ENCODE measurements at regions not wholly inside any gene's neighbourhood (a gene's known extent, or its start where the extent isn't known, plus 50 kb on each side); places are given as distances from the start of the nearest gene placed in this dataset.
"Not testable (repeated sequence)": the region's sequence is repeated elsewhere in the genome, so short reads cannot be mapped to it uniquely, and the experiment has no call there.

DNA sequence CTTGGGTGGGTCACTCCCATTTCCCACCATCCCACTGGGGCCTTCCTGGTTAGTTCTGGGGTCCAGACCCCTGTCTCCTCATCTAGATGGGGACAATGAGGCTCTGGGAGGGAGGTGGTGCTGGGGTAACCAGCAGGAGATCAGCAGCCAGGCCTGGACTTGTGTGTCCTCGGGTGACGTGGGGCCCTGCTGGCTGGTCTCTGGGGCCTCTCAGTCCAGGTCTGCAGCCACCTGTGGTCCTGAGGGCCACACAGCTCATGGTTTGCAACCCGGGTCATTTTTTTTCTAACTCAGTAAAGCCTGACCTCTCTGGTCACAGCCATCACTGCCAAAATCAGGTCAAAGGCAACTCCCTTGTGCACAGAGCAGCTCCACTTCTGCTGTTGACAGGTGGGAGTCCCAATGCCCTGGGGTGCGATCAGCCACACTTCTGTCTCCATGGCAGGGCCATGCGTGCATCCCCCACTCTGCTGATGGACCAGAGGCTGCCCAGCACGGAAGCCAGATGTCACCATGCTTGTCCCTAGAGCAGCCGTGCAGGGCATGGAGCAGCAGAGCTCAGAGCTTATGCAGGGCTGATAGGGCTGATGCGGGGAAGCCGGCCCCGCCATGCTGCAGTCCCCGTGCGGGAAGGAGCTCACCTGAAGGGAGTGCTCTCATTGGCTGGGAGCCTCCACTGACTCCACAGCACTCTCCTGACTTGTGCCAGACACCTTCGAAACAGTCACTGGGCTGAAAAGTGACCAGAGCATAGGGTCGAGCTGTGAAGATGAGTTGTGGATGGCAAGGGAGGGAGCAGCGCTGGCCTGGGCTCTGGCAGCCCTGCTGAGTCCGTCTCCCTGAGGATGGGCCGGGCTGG, 250.9 kb downstream of the ADGRD1 start:
- H3K4me3 ChIP-seq (ENCODE audit: low read depth, low read length) = no peak overlapping the region
- no peaks in the 10 kb centered on the region for H3K9me3 ChIP-seq (ENCODE audit: control insufficient read depth, insufficient read depth, low read length)
- no peaks in the 10 kb centered on the region for H3K27me3 ChIP-seq (ENCODE audit: control insufficient read depth, insufficient read depth, low read length)
- H3K27ac ChIP-seq (ENCODE audit: low read depth, low read length) = no peak overlapping the region
- no peaks in the 10 kb centered on the region for H3K36me3 ChIP-seq (ENCODE audit: control insufficient read depth, insufficient read depth, low read length)
- DNase-seq (ENCODE audit: low read depth in 4 of 6, low spot score in 6 of 6) = no peak
- WGBS (ENCODE audit: insufficient coverage) = 84% methylated on average over 14 of the region's 17 CpGs
- peaks cover 18% of the 10 kb centered on the region for H3K4me1 ChIP-seq (ENCODE audit: control insufficient read depth, insufficient read depth, low read length)

DNA sequence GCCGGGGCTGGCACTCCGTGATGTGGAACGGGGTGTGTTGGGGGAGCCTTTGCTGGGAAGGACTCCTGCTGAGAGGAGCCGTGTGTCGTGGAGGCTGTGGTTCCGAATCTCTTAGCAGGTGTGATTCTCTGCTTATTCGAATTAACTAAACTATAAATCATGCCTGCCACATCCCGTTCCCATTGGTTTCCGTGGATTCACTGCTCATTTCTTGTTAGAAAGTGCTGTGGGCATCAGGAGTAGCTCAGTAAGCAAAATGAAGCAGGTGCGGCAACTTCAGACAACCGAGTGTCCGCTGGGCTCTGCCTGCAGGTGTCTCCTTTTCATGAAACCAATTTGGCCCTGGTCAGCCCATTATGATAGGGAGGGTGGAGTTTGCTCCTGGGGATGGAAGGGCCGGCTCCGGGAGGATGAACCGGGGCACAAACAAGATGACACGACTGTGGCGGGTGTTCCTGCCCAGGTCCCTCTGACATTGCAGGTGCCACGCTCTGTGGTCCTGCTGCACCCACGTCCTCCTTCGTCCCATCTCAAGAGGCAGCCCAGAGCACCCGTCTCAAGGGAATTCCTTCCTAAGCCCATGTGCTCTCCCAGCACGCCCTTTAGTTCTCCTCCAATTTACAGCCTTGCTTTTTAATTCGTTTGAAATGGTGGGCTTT, 251.7 kb downstream of the ADGRD1 start:
- H3K9me3 ChIP-seq (ENCODE audit: control insufficient read depth, insufficient read depth, low read length); H3K27ac ChIP-seq (ENCODE audit: low read depth, low read length); H3K4me3 ChIP-seq (ENCODE audit: low read depth, low read length); H3K27me3 ChIP-seq (ENCODE audit: control insufficient read depth, insufficient read depth, low read length); H3K36me3 ChIP-seq (ENCODE audit: control insufficient read depth, insufficient read depth, low read length): not testable (repeated sequence)
- H3K4me1 ChIP-seq (ENCODE audit: control insufficient read depth, insufficient read depth, low read length) = peaks cover 18% of the 10 kb centered on the region
- peak in 1 of 6 donors; percentile 55 for DNase-seq (ENCODE audit: low read depth in 4 of 6, low spot score in 6 of 6)
- 73% methylated on average over 12 of the region's 23 CpGs for WGBS (ENCODE audit: insufficient coverage)

DNA sequence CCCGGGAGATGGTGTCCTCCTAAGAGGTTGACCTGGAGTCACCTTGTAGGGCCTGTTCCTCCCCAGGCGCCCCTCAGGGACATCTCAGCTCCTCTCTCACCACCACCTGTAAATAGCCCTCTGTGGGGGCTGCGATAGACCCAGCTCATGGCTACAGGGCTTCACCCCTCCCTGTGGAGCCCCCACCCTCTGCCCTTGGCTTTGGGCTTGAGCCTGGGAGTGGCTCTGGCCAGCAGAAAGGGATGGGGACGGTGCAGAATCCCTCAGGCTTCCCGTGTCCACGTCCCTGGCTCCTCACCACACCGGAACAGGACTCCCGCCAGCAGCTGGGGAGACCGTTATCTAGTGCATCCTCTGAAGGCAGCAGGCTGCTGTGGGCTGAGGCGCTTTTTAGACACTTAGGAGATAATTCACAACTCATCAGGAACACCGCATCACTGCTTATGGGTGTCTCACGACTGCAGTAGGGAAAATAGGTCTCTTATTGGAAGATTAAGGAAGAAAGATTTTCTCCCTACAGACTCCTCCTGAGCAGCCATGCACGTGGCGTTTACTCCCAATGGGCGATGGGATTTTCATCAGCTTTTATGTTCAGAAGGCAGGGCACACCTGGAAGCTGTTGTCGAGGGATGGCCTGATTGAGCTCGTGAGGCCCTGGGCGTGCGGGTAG, 253.1 kb downstream of the ADGRD1 start:
- peak in 1 of 6 donors; percentile 69 for DNase-seq (ENCODE audit: low read depth in 4 of 6, low spot score in 6 of 6)
- WGBS (ENCODE audit: insufficient coverage) = no CpG with 5 or more reads among the region's 19 CpGs
- not testable (repeated sequence) for H3K27me3 ChIP-seq (ENCODE audit: control insufficient read depth, insufficient read depth, low read length)

DNA sequence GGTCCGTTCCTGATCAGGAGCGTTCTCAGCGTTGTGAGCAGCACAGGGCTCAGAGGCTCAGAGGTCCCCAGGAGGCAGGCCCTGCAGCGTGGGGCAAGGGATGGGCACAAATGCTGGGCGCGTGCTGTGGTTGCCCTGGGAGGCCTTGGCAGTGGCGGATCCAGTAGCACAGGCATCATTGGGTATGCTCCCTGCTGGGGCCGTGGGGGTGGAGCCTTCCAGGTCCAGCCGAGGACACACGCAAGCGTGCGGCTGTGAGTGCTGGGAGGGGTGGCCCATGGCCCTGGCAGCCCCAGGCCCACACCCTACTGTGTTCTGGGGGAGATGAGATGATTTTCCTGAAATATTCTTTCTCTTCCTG, 253.6 kb downstream of the ADGRD1 start:
- H3K9me3 ChIP-seq (ENCODE audit: control insufficient read depth, insufficient read depth, low read length); H3K4me3 ChIP-seq (ENCODE audit: low read depth, low read length); DNase-seq (ENCODE audit: low read depth in 4 of 6, low spot score in 6 of 6); H3K27ac ChIP-seq (ENCODE audit: low read depth, low read length); H3K27me3 ChIP-seq (ENCODE audit: control insufficient read depth, insufficient read depth, low read length); H3K36me3 ChIP-seq (ENCODE audit: control insufficient read depth, insufficient read depth, low read length): not testable (repeated sequence)
- WGBS (ENCODE audit: insufficient coverage) = 58% methylated on average over 4 of the region's 12 CpGs
- peaks cover 18% of the 10 kb centered on the region for H3K4me1 ChIP-seq (ENCODE audit: control insufficient read depth, insufficient read depth, low read length)

More for the DNA sequence above, 253.1 kb downstream of the ADGRD1 start:
- H3K9me3 ChIP-seq (ENCODE audit: control insufficient read depth, insufficient read depth, low read length); H3K4me3 ChIP-seq (ENCODE audit: low read depth, low read length); H3K36me3 ChIP-seq (ENCODE audit: control insufficient read depth, insufficient read depth, low read length); H3K27ac ChIP-seq (ENCODE audit: low read depth, low read length): not testable (repeated sequence)
- peaks cover 18% of the 10 kb centered on the region for H3K4me1 ChIP-seq (ENCODE audit: control insufficient read depth, insufficient read depth, low read length)

DNA sequence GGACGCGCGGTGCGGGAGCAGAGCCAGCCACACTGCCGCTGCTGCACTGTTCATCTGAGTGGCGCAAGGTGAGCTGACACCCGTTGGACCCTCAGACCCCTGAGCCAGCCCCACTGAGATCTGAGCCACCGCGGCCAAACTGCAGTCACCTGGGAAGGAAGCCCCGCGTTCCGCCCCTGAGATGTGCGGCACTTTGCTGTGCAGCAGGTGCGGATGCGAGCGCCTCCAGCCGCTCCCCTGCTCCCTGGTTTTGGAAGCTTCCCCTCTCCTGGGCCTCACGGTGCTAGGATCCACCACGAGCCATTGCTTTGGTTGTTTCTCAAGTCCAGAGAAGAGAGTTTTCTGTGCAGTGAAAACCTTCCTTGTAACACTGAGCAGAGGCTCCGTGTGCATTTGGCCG, 254.1 kb downstream of the ADGRD1 start:
- H3K4me3 ChIP-seq (ENCODE audit: low read depth, low read length); H3K27me3 ChIP-seq (ENCODE audit: control insufficient read depth, insufficient read depth, low read length); H3K27ac ChIP-seq (ENCODE audit: low read depth, low read length); H3K36me3 ChIP-seq (ENCODE audit: control insufficient read depth, insufficient read depth, low read length); H3K9me3 ChIP-seq (ENCODE audit: control insufficient read depth, insufficient read depth, low read length); DNase-seq (ENCODE audit: low read depth in 4 of 6, low spot score in 6 of 6): not testable (repeated sequence)
- whole genome bisulfite sequencing (ENCODE audit: insufficient coverage) = 87% methylated on average over 6 of the region's 21 CpGs
- H3K4me1 ChIP-seq (ENCODE audit: control insufficient read depth, insufficient read depth, low read length) = peaks cover 18% of the 10 kb centered on the region

DNA sequence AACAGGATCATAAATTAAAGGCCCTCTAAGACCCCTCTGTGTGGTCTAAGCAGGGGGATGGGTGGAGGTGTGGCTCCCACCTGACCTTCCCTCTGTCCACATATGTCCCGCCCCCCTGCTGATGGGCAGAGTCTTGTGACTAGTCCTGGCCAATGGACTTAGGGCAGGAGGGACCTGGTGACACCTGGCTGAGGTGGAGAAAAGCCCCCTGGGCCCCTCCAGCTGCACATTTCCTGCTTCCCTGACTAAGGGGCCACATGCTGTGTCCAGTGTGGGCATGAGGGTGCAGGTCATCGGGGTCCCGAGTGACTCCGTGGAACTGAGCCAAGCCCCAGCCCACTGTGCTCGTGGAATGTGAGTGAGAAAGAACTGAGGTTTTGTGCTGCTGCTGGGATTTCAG, 254.7 kb downstream of the ADGRD1 start:
- no peaks in the 10 kb centered on the region for H3K9me3 ChIP-seq (ENCODE audit: control insufficient read depth, insufficient read depth, low read length)
- H3K4me1 ChIP-seq (ENCODE audit: control insufficient read depth, insufficient read depth, low read length) = peaks cover 18% of the 10 kb centered on the region
- H3K27me3 ChIP-seq (ENCODE audit: control insufficient read depth, insufficient read depth, low read length) = no peaks in the 10 kb centered on the region
- no peak overlapping the region for H3K4me3 ChIP-seq (ENCODE audit: low read depth, low read length)
- no peak for DNase-seq (ENCODE audit: low read depth in 4 of 6, low spot score in 6 of 6)
- H3K36me3 ChIP-seq (ENCODE audit: control insufficient read depth, insufficient read depth, low read length) = no peaks in the 10 kb centered on the region
- 64% methylated on average over 4 of the region's 5 CpGs for WGBS (ENCODE audit: insufficient coverage)
- no peak overlapping the region for H3K27ac ChIP-seq (ENCODE audit: low read depth, low read length)

DNA sequence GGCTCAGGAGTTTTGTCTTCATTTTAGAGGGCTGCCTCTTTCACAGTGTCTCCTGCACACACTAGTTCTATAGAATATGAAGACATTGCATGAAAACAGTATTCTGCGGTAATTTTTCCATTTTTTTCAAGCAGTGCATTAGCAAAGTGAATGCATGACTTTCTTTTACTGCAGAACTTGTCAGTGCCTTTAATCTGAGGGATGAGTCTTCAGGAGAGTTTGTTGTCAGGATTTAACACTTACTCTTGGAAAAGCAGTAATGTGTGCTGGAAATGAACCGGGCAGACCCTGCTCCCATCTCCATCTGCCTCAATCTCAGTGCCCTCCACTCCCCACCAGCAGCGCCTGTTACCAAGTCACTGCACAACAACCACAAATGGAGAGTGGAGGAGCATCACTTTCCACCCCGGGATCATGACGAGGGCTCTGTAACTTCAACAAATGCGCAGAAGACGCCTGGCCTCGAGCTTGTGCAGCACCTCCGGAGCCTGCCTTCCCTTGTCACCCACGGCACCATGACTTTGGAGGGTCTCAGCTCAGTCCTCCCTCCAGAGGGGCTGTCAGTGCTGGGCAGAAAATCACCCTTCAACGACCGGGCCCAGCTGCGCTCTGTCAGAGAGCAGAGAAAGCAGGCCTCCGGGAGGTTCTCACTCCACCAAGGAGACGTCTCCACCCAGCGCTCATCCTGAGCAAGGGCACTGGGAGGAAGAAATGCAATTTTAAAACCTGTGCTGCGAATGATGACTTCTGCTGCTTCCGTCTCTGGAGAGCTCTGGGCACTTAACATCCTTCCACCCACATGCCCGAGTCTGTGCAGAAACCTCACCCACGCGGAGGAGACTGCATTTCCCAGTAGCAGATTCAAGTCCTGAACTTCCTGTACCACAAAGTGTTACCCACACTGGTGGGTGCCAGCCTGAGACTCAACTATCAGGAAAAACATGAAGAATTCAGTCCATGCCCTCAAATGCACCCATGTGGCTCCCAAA, 255.7 kb downstream of the ADGRD1 start:
- no peak overlapping the region for H3K4me3 ChIP-seq (ENCODE audit: low read depth, low read length)
- peaks cover 15% of the 10 kb centered on the region for H3K4me1 ChIP-seq (ENCODE audit: control insufficient read depth, insufficient read depth, low read length)
- H3K36me3 ChIP-seq (ENCODE audit: control insufficient read depth, insufficient read depth, low read length) = no peaks in the 10 kb centered on the region
- 90% methylated on average over 20 of the region's 21 CpGs for WGBS (ENCODE audit: insufficient coverage)
- H3K27me3 ChIP-seq (ENCODE audit: control insufficient read depth, insufficient read depth, low read length) = no peaks in the 10 kb centered on the region
- DNase-seq (ENCODE audit: low read depth in 4 of 6, low spot score in 6 of 6) = no peak
- no peak overlapping the region for H3K27ac ChIP-seq (ENCODE audit: low read depth, low read length)
- H3K9me3 ChIP-seq (ENCODE audit: control insufficient read depth, insufficient read depth, low read length) = no peaks in the 10 kb centered on the region

DNA sequence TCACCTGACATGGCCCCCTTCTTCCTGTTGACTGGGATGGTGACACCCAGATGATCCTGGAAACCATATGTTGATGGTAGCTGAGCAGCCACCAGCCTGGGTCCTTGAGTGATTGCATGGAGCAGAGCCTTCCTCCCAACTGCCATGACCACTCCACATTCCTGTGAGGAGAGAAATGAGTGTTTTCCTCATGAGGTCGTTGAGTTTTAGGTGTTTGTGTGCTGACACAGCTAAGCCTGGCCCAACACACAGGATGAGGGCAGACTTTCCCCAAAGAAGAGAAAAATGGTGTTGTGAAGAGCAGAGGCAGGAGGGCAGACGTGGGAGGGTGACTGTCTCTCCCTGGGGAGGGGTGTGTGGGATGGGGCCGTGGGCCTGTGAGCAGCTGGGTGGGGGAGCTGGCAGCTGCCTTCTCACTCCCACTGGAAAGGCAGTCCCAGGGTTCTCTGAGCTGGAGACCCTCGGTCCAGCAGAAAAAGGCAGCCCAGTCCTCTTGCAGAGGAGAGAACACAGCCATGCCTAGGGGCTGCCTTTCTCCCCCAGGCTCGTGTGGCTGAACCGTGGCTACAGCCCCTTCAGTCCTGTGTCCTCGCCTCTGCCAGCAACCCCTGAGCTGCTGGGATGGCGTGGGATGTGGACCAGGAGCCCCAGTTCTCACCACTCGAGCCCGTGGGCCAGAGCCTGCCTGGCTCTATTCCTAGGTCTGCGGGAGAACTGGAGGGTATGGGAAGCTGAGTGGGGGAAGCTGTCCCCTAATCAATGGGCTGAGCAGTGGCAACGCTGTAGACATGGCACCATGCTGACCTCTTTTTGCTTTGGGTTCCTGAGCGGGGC, 257.0 kb downstream of the ADGRD1 start:
- H3K27ac ChIP-seq (ENCODE audit: low read depth, low read length) = no peak overlapping the region
- no peaks in the 10 kb centered on the region for H3K27me3 ChIP-seq (ENCODE audit: control insufficient read depth, insufficient read depth, low read length)
- H3K4me3 ChIP-seq (ENCODE audit: low read depth, low read length) = no peak overlapping the region
- H3K9me3 ChIP-seq (ENCODE audit: control insufficient read depth, insufficient read depth, low read length) = no peaks in the 10 kb centered on the region
- no peak for DNase-seq (ENCODE audit: low read depth in 4 of 6, low spot score in 6 of 6)
- H3K36me3 ChIP-seq (ENCODE audit: control insufficient read depth, insufficient read depth, low read length) = no peaks in the 10 kb centered on the region
- H3K4me1 ChIP-seq (ENCODE audit: control insufficient read depth, insufficient read depth, low read length) = peaks cover 10% of the 10 kb centered on the region
- 89% methylated on average over 13 of the region's 13 CpGs for WGBS (ENCODE audit: insufficient coverage)
